Caki2 (cell line): ENCODE measurements at regions not wholly inside any gene's neighbourhood (a gene's known extent, or its start where the extent isn't known, plus 50 kb on each side); places are given as distances from the start of the nearest gene placed in this dataset.
"Not testable (repeated sequence)": the region's sequence is repeated elsewhere in the genome, so short reads cannot be mapped to it uniquely, and the experiment has no call there.

ENCODE experiments used
- DNase-seq: peaks from one replicate; pipeline ENCODE4 v3.0.0-alpha.2; 2015; ENCODE audit warnings: low read depth
- in situ Hi-C: cut with HindIII; loops from 2 replicates; pipeline ENCODE4 v1.10.0; 2016; ENCODE audit warnings: low sequenced_read_pairs, low pct_unique_long_range_greater_than_20kb, mixed read lengths

- in situ Hi-C loops = no loop called here
- no peak for DNase-seq
These were observed 582.6 kb downstream of the RAPGEF2 start for GRCh38 chr4:159685340-159686092.

- in situ Hi-C loops = no loop called here
These were observed 586.6 kb downstream of the RAPGEF2 start for GRCh38 chr4:159689526-159689925.

GRCh38 chr4:159697322-159698283, 594.7 kb downstream of the RAPGEF2 start:
- in situ Hi-C loops = no loop called here
- no peak for DNase-seq

More at GRCh38 chr4:159689526-159689925, 586.6 kb downstream of the RAPGEF2 start:
- no peak for DNase-seq

- in situ Hi-C loops = no loop called here
- no peak for DNase-seq
These were observed 595.5 kb downstream of the RAPGEF2 start for GRCh38 chr4:159698336-159698735.

- in situ Hi-C loops = no loop called here
- DNase-seq = no peak
These were observed 599.3 kb downstream of the RAPGEF2 start for GRCh38 chr4:159702200-159702599.

GRCh38 chr4:159705334-159705733, 602.5 kb downstream of the RAPGEF2 start:
- no peak for DNase-seq
- in situ Hi-C loops = no loop called here

GRCh38 chr4:159706704-159707103, 603.8 kb downstream of the RAPGEF2 start:
- no peak for DNase-seq
- in situ Hi-C loops = no loop called here

GRCh38 chr4:159715180-159715579, 612.3 kb downstream of the RAPGEF2 start:
- in situ Hi-C loops, DNase-seq: not testable (repeated sequence)

GRCh38 chr4:159719531-159719930, 616.7 kb downstream of the RAPGEF2 start:
- in situ Hi-C loops = no loop called here
- DNase-seq = no peak

GRCh38 chr4:159722052-159722451, 619.2 kb downstream of the RAPGEF2 start:
- no peak for DNase-seq
- in situ Hi-C loops = no loop called here

- in situ Hi-C loops = no loop called here
- DNase-seq = no peak
These were observed 620.0 kb downstream of the RAPGEF2 start for GRCh38 chr4:159722918-159723317.

- in situ Hi-C loops = no loop called here
- no peak for DNase-seq
These were observed 620.6 kb downstream of the RAPGEF2 start for GRCh38 chr4:159723341-159724048.

- in situ Hi-C loops = no loop called here
- no peak for DNase-seq
These were observed 622.7 kb downstream of the RAPGEF2 start for GRCh38 chr4:159725571-159725970.

GRCh38 chr4:159735281-159736207, 632.7 kb downstream of the RAPGEF2 start:
- in situ Hi-C loops = no loop called here
- no peak for DNase-seq

GRCh38 chr4:159736411-159736810, 633.5 kb downstream of the RAPGEF2 start:
- no peak for DNase-seq
- in situ Hi-C loops = no loop called here

GRCh38 chr4:159743971-159744370, 641.1 kb downstream of the RAPGEF2 start:
- DNase-seq = no peak
- in situ Hi-C loops = no loop called here

GRCh38 chr4:159747983-159748382, 645.1 kb downstream of the RAPGEF2 start:
- in situ Hi-C loops = no loop called here
- DNase-seq = no peak
